Esophagus muscularis mucosa (tissue), 4 donors: ENCODE measurements at regions not wholly inside any gene's neighbourhood (a gene's known extent, or its start where the extent isn't known, plus 50 kb on each side); places are given as distances from the start of the nearest gene placed in this dataset.

Experiments used
- DNase-seq: peaks from one replicate; pipeline ENCODE4 v3.0.0-alpha.2; 2017; ENCODE audit errors: extremely low spot score
- H3K27ac ChIP-seq, 4 donors: fragments of 200-600 bp; sonication (generic); replicated peaks in 1 of 4; 1 replicate in 3 of 4; 2 replicates in 1 of 4; pipeline ENCODE4 v1.5.1; 2016 to 2019; ENCODE audit warnings: mild to moderate bottlenecking in 1 of 4
- H3K27me3 ChIP-seq, 4 donors: fragments of 200-600 bp; sonication (generic); one replicate each; pipeline versions ENCODE4 v1.5.1 to v1.6.0; 2016 to 2019
- H3K36me3 ChIP-seq, 4 donors: fragments of 200-600 bp; sonication (generic); one replicate each; pipeline ENCODE4 v1.5.1; 2016 to 2019
- H3K4me1 ChIP-seq, 4 donors: fragments of 200-600 bp; sonication (generic); one replicate each; pipeline ENCODE4 v1.5.1; 2016 to 2019
- H3K4me3 ChIP-seq, 4 donors: fragments of 200-600 bp; sonication (generic); 1 replicate in 2 of 4; 2 replicates in 2 of 4; pipeline ENCODE4 v1.5.1; 2016 to 2019; ENCODE audit warnings: mild to moderate bottlenecking in 4 of 4, moderate library complexity in 1 of 4
- H3K9me3 ChIP-seq, 4 donors: fragments of 200-600 bp; sonication (generic); 1 replicate in 3 of 4; 2 replicates in 1 of 4; pipeline ENCODE4 v1.5.1; 2016 to 2019
- EP300 ChIP-seq: sonication (generic); formaldehyde crosslinking; IDR thresholded peaks from one replicate; pipeline ENCODE4 v1.6.1; 2017; ENCODE audit warnings: antibody characterized with exemption
- POLR2A ChIP-seq: fragments of 450-650 bp; IDR thresholded peaks from one replicate; pipeline ENCODE4 v1.6.1; 2017; ENCODE audit warnings: antibody characterized with exemption, moderate library complexity, mild to moderate bottlenecking, low read depth
- POLR2AphosphoS5 ChIP-seq, 2 donors: sonication (generic); formaldehyde crosslinking; IDR thresholded peaks; one replicate each; pipeline ENCODE4 v1.6.1; 2017; ENCODE audit warnings: antibody characterized with exemption in 2 of 2
- WGBS: methylation state at CpG from one replicate; pipeline ENCODE4 v1.1.5; 2018; 5-methylcytosine and 5-hydroxymethylcytosine counted together
- intact Hi-C: fragments of 100-400 bp; cut with DNase I; formaldehyde crosslinking; loops from one replicate; pipeline ENCODE4 v1.15.1; 2023
- TF ChIP-seq, protein P1 (sequence below), 3 experiments: fragments of 200-600 bp in 2 of 3; fragments of 450-650 bp in 1 of 3; sonication (generic) in 2 of 3; IDR thresholded peaks; one replicate each; pipeline ENCODE4 v1.5.1; 2017 to 2019; ENCODE audit warnings: antibody characterized with exemption in 3 of 3, mild to moderate bottlenecking in 2 of 3, moderate library complexity in 1 of 3

- no peaks in the 10 kb centered on the region for H3K36me3 ChIP-seq
- no peaks in the 10 kb centered on the region for H3K27me3 ChIP-seq
- H3K4me3 ChIP-seq, result no peak overlapping the region
- H3K4me1 ChIP-seq, result no peaks in the 10 kb centered on the region
- intact Hi-C loops, result no loop called here
- TF ChIP-seq POLR2A (no peak), EP300 (no peak), POLR2AphosphoS5 (IDR thresholded peaks at IDR 0.05) (no peak)
- TF ChIP-seq, protein P1, sequence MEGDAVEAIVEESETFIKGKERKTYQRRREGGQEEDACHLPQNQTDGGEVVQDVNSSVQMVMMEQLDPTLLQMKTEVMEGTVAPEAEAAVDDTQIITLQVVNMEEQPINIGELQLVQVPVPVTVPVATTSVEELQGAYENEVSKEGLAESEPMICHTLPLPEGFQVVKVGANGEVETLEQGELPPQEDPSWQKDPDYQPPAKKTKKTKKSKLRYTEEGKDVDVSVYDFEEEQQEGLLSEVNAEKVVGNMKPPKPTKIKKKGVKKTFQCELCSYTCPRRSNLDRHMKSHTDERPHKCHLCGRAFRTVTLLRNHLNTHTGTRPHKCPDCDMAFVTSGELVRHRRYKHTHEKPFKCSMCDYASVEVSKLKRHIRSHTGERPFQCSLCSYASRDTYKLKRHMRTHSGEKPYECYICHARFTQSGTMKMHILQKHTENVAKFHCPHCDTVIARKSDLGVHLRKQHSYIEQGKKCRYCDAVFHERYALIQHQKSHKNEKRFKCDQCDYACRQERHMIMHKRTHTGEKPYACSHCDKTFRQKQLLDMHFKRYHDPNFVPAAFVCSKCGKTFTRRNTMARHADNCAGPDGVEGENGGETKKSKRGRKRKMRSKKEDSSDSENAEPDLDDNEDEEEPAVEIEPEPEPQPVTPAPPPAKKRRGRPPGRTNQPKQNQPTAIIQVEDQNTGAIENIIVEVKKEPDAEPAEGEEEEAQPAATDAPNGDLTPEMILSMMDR (IDR thresholded peaks at IDR 0.05), result no peak
- H3K27ac ChIP-seq, result no peak overlapping the region
- H3K9me3 ChIP-seq, result peaks cover 0 to 3% (median 0%) of the 10 kb centered on the region in 4 donors
- DNase-seq, result no peak
- 82% methylated on average over 2 of the region's 2 CpGs for WGBS
Measured at GRCh38 chr1:105485207-105485606, 1571.3 kb upstream of the PRMT6 start.

DNA sequence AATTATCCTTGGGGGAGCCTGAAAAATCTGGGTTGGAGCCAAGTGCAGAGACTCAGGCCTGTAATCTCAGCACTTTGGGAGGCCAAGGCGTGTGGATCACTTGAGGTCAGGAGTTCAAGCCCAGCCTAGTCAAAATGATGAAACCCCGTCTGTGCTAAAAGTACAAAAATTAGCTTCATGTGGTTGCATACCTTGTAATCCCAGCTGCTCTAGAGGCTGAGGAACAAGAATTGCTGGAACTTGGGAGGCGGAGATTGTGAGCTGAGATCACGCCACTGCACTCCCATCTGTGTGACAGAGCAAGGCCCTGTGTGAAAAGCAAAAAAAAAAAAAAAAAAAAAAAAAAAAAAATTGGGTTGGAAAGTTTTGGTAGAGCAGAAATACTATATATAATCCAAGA is 1563.6 kb upstream of the PRMT6 start:
- no peak overlapping the region for H3K4me3 ChIP-seq
- TF ChIP-seq POLR2AphosphoS5 (IDR thresholded peaks at IDR 0.05) (no peak), POLR2A (no peak), EP300 (no peak)
- TF ChIP-seq, protein P1 (IDR thresholded peaks at IDR 0.05), result no peak
- no peaks in the 10 kb centered on the region for H3K4me1 ChIP-seq
- 69% methylated on average over 4 of the region's 4 CpGs for WGBS
- H3K9me3 ChIP-seq, result no peaks in the 10 kb centered on the region
- H3K27me3 ChIP-seq, result no peaks in the 10 kb centered on the region
- intact Hi-C loops, result no loop called here
- H3K36me3 ChIP-seq, result no peaks in the 10 kb centered on the region
- no peak overlapping the region for H3K27ac ChIP-seq
- DNase-seq, result no peak

GRCh38 chr1:105516068-105516467 is 1540.4 kb upstream of the PRMT6 start:
- 3% methylated on average over 1 of the region's 1 CpG for WGBS
- intact Hi-C loops, result no loop called here
- no peak for DNase-seq
- Histone ChIP-seq H3K9me3 (no peaks in the 10 kb centered on the region), H3K4me1 (no peaks in the 10 kb centered on the region), H3K27ac (no peak overlapping the region), H3K36me3 (no peaks in the 10 kb centered on the region), H3K4me3 (no peak overlapping the region), H3K27me3 (no peaks in the 10 kb centered on the region)
- TF ChIP-seq POLR2AphosphoS5 (IDR thresholded peaks at IDR 0.05) (no peak), POLR2A (no peak), EP300 (no peak)
- TF ChIP-seq, protein P1 (IDR thresholded peaks at IDR 0.05), result no peak

DNA sequence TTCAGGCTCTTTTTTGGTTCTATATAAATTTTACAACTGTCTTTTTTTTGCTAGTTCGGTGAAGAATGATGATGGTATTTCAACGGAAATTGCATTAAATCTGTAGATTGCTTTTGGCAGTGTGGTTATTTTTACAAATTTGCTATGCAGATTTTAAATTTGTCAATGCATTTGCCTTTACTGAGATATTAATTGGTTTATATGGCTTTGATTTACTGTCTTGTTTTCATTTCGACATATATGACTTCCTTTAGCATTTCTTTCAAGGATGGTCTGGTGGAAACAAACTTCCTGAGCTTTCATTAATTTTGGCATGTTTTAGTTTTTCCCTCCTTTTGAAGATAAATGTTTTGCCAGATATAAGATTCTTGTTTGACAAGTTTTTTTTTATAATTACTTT is 1522.5 kb upstream of the PRMT6 start:
- WGBS, result 79% methylated on average over 3 of the region's 3 CpGs
- Histone ChIP-seq H3K4me1 (no peaks in the 10 kb centered on the region), H3K36me3 (no peaks in the 10 kb centered on the region), H3K9me3 (peaks cover 0 to 6% (median 3%) of the 10 kb centered on the region in 4 donors), H3K27me3 (no peaks in the 10 kb centered on the region), H3K4me3 (no peak overlapping the region), H3K27ac (no peak overlapping the region)
- DNase-seq, result no peak
- intact Hi-C loops, result no loop called here
- no peak for TF ChIP-seq POLR2A
- TF ChIP-seq EP300, result no peak
- TF ChIP-seq, protein P1 (IDR thresholded peaks at IDR 0.05), result no peak
- no peak for TF ChIP-seq POLR2AphosphoS5 (IDR thresholded peaks at IDR 0.05)

DNA sequence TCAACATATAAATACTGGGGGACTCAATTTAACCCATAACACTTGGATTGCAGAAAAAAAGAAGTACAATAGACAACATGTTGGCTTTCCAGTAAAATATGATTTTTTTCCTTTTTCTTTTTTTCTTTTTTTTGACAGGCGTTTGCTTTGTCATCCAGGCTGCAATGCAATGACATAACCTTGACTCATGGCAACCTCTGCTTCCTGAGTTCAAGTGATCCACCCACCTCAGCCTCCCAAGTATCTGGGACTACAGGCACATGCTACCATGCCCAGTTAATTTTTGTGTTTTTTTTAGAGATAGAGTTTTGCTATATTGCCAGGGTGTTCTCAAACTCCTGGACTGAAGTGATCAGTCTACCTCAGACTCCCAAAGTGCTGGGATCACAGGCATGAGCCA is 1512.0 kb upstream of the PRMT6 start:
- DNase-seq, result no peak
- Histone ChIP-seq H3K4me3 (no peak overlapping the region), H3K4me1 (no peaks in the 10 kb centered on the region), H3K27me3 (no peaks in the 10 kb centered on the region), H3K9me3 (no peaks in the 10 kb centered on the region), H3K27ac (no peak overlapping the region), H3K36me3 (no peaks in the 10 kb centered on the region)
- intact Hi-C loops, result no loop called here
- WGBS, result 75% methylated on average over 1 of the region's 1 CpG
- TF ChIP-seq, protein P1 (IDR thresholded peaks at IDR 0.05), result no peak
- no peak for TF ChIP-seq EP300
- no peak for TF ChIP-seq POLR2A
- no peak for TF ChIP-seq POLR2AphosphoS5 (IDR thresholded peaks at IDR 0.05)
